Tibial nerve (tissue), 4 donors: ENCODE measurements at regions not wholly inside any gene's neighbourhood (a gene's known extent, or its start where the extent isn't known, plus 50 kb on each side); places are given as distances from the start of the nearest gene placed in this dataset.

Experiments used
- DNase-seq, 2 donors: peaks; one replicate each; pipeline ENCODE4 v3.0.0-alpha.2; 2019; ENCODE audit warnings: low spot score in 2 of 2
- H3K27ac ChIP-seq, 4 donors: fragments of 200-600 bp; sonication (generic) in 3 of 4; one replicate each; pipeline ENCODE4 v1.5.1; 2017 to 2019; ENCODE audit warnings: mild to moderate bottlenecking in 1 of 4
- H3K27me3 ChIP-seq, 2 donors: fragments of 200-600 bp; sonication (generic) in 1 of 2; one replicate each; pipeline versions ENCODE4 v1.5.1 to v1.6.0; 2017 to 2019
- H3K36me3 ChIP-seq, 3 donors: fragments of 200-600 bp; sonication (generic); one replicate each; pipeline ENCODE4 v1.5.1; 2018 to 2019
- H3K4me1 ChIP-seq, 4 donors: fragments of 200-600 bp; sonication (generic) in 3 of 4; one replicate each; pipeline ENCODE4 v1.5.1; 2017 to 2019
- H3K4me3 ChIP-seq, 4 donors: fragments of 200-600 bp; sonication (generic) in 3 of 4; one replicate each; pipeline ENCODE4 v1.5.1; 2017 to 2019; ENCODE audit warnings: mild to moderate bottlenecking in 1 of 4, moderate library complexity in 1 of 4
- H3K9me3 ChIP-seq, 4 donors: fragments of 200-600 bp; sonication (generic) in 3 of 4; one replicate each; pipeline ENCODE4 v1.5.1; 2017 to 2019
- EP300 ChIP-seq, 2 donors: sonication (generic); formaldehyde crosslinking; IDR thresholded peaks; one replicate each; pipeline ENCODE4 v1.6.1; 2017; ENCODE audit warnings: antibody characterized with exemption in 2 of 2, mild to moderate bottlenecking in 1 of 2
- POLR2A ChIP-seq, 2 donors: fragments of 450-650 bp; IDR thresholded peaks; one replicate each; pipeline ENCODE4 v1.6.1; 2017; ENCODE audit warnings: antibody characterized with exemption in 2 of 2, mild to moderate bottlenecking in 2 of 2, moderate library complexity in 2 of 2
- WGBS, 2 donors: methylation state at CpG; one replicate each; pipeline ENCODE4 v1.1.5; 2018; 5-methylcytosine and 5-hydroxymethylcytosine counted together
- TF ChIP-seq, protein P1 (sequence below), 5 experiments: fragments of 200-600 bp in 3 of 5; fragments of 450-650 bp in 2 of 5; sonication (generic) in 3 of 5; IDR thresholded peaks; one replicate each; pipeline ENCODE4 v1.5.1; 2016 to 2019; ENCODE audit warnings: antibody characterized with exemption in 5 of 5, mild to moderate bottlenecking in 3 of 5, moderate library complexity in 2 of 5

DNA sequence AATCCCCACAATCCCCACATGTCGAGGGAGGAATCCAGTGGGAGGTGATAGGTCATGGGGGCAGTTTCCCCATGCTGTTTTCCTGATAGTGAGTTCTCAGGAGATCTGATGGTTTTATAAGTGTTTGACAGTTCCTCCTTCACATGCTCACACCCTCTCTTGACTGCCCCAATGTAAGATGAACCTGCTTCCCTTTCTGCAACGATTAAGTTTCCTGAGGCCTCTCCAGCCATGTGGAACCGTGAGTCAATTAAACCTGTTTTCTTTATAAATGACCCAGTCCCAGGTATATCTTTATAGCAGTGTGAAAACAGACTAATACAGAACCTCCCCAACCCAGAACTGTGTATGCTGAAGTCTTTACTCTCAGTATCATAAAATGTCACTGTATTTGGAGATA is 289.5 kb upstream of the MMADHC start:
- no peak for TF ChIP-seq EP300 (IDR thresholded peaks at IDR 0.05)
- no peak for TF ChIP-seq POLR2A (IDR thresholded peaks at IDR 0.05)
- TF ChIP-seq, protein P1, sequence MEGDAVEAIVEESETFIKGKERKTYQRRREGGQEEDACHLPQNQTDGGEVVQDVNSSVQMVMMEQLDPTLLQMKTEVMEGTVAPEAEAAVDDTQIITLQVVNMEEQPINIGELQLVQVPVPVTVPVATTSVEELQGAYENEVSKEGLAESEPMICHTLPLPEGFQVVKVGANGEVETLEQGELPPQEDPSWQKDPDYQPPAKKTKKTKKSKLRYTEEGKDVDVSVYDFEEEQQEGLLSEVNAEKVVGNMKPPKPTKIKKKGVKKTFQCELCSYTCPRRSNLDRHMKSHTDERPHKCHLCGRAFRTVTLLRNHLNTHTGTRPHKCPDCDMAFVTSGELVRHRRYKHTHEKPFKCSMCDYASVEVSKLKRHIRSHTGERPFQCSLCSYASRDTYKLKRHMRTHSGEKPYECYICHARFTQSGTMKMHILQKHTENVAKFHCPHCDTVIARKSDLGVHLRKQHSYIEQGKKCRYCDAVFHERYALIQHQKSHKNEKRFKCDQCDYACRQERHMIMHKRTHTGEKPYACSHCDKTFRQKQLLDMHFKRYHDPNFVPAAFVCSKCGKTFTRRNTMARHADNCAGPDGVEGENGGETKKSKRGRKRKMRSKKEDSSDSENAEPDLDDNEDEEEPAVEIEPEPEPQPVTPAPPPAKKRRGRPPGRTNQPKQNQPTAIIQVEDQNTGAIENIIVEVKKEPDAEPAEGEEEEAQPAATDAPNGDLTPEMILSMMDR (IDR thresholded peaks at IDR 0.05) = no peak
- H3K27me3 ChIP-seq = no peaks in the 10 kb centered on the region
- no peak for DNase-seq
- H3K4me1 ChIP-seq = no peaks in the 10 kb centered on the region
- no peaks in the 10 kb centered on the region for H3K36me3 ChIP-seq
- no peaks in the 10 kb centered on the region for H3K9me3 ChIP-seq
- H3K27ac ChIP-seq = no peak overlapping the region
- H3K4me3 ChIP-seq = no peak overlapping the region
- 64 to 66% methylated on average over 3 of the region's 3 CpGs for WGBS, 2 donors

GRCh38 chr2:149873936-149874335 is 286.4 kb upstream of the MMADHC start:
- H3K9me3 ChIP-seq = peaks cover 0 to 11% (median 0%) of the 10 kb centered on the region in 4 donors
- TF ChIP-seq EP300 (IDR thresholded peaks at IDR 0.05) (no peak), POLR2A (IDR thresholded peaks at IDR 0.05) (no peak)
- TF ChIP-seq, protein P1 (IDR thresholded peaks at IDR 0.05) = no peak
- 38 to 48% methylated on average over 1 of the region's 1 CpG for WGBS, 2 donors
- H3K27ac ChIP-seq = no peak overlapping the region
- no peaks in the 10 kb centered on the region for H3K4me1 ChIP-seq
- no peak for DNase-seq
- no peaks in the 10 kb centered on the region for H3K36me3 ChIP-seq
- H3K27me3 ChIP-seq = no peaks in the 10 kb centered on the region
- no peak overlapping the region for H3K4me3 ChIP-seq

- Histone ChIP-seq H3K4me1 (no peaks in the 10 kb centered on the region), H3K36me3 (no peaks in the 10 kb centered on the region), H3K27me3 (no peaks in the 10 kb centered on the region), H3K4me3 (no peak overlapping the region), H3K27ac (no peak overlapping the region), H3K9me3 (peaks cover 0 to 19% (median 0%) of the 10 kb centered on the region in 4 donors)
- WGBS, 2 donors = 84 to 93% methylated on average over 2 of the region's 2 CpGs
- TF ChIP-seq, protein P1 (IDR thresholded peaks at IDR 0.05) = no peak
- TF ChIP-seq POLR2A (IDR thresholded peaks at IDR 0.05) (no peak), EP300 (IDR thresholded peaks at IDR 0.05) (no peak)
- no peak for DNase-seq
Measured at GRCh38 chr2:149872638-149873150, 285.1 kb upstream of the MMADHC start.

DNA sequence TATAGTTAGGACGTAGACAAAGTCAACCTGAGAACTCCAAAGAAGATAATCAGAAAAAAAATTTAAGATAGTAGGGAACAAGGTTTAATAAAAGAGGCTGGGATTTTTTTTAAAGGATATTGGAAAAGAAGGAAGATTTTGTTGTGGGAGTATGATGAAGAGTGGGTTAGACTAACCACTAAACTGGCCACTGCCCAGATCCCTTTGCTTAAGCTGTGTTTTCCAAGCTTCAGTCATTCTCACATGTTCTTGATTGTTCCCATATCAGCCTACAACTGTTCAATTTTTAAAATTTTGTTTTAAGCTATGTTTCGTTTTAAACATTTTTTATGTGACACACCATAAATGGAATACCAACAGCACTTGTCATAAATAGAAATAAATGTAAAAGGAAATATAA is 284.5 kb upstream of the MMADHC start:
- DNase-seq = no peak
- Histone ChIP-seq H3K27me3 (no peaks in the 10 kb centered on the region), H3K4me1 (no peaks in the 10 kb centered on the region), H3K27ac (no peak overlapping the region), H3K9me3 (peaks cover 0 to 19% (median 0%) of the 10 kb centered on the region in 4 donors), H3K36me3 (no peaks in the 10 kb centered on the region), H3K4me3 (no peak overlapping the region)
- TF ChIP-seq, protein P1 (IDR thresholded peaks at IDR 0.05) = no peak
- TF ChIP-seq POLR2A (IDR thresholded peaks at IDR 0.05) = no peak
- no peak for TF ChIP-seq EP300 (IDR thresholded peaks at IDR 0.05)
- 55 to 60% methylated on average over 2 of the region's 2 CpGs for WGBS, 2 donors

- WGBS, 2 donors = 82 to 83% methylated on average over 6 of the region's 6 CpGs
- no peaks in the 10 kb centered on the region for H3K27me3 ChIP-seq
- no peaks in the 10 kb centered on the region for H3K4me1 ChIP-seq
- DNase-seq = no peak
- no peak overlapping the region for H3K27ac ChIP-seq
- no peak for TF ChIP-seq EP300 (IDR thresholded peaks at IDR 0.05)
- no peak for TF ChIP-seq POLR2A (IDR thresholded peaks at IDR 0.05)
- TF ChIP-seq, protein P1 (IDR thresholded peaks at IDR 0.05) = no peak
- H3K36me3 ChIP-seq = no peaks in the 10 kb centered on the region
- H3K9me3 ChIP-seq = peaks cover 0 to 19% (median 0%) of the 10 kb centered on the region in 4 donors
- H3K4me3 ChIP-seq = no peak overlapping the region
Measured at GRCh38 chr2:149871091-149871885, 283.7 kb upstream of the MMADHC start.
